ENCODE measurements at regions not wholly inside any gene's neighbourhood (a gene's known extent, or its start where the extent isn't known, plus 50 kb on each side); places are given as distances from the start of the nearest gene placed in this dataset.

DNA sequence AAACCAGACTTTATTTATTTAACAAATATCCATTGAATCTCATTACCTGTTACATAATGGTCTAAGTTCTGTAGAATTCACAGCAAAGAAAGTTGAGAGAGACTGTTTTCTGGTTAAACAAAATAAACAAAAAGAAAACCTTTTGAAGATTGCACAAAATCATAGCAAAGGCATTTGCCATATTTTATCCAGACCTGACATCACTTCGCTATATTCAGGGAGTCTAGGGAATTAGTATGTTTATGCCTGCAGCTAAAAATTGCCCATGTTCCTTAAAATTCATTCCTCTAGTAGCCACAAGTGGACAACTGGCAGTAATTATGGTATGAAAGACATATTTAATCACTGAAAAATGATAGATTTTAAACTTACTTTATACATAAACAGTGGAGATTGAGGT is 577.0 kb upstream of the DAB2 start:
- DNase-seq (ENCODE audit: extremely low read depth, insufficient read length): no peak
- no peaks in the 10 kb centered on the region for H3K36me3 ChIP-seq (ENCODE audit: control insufficient read depth, insufficient read depth, low read length)
- H3K4me3 ChIP-seq (replicated peaks; ENCODE audit: low read depth, low read length): no peak overlapping the region
- TF ChIP-seq, protein P1, sequence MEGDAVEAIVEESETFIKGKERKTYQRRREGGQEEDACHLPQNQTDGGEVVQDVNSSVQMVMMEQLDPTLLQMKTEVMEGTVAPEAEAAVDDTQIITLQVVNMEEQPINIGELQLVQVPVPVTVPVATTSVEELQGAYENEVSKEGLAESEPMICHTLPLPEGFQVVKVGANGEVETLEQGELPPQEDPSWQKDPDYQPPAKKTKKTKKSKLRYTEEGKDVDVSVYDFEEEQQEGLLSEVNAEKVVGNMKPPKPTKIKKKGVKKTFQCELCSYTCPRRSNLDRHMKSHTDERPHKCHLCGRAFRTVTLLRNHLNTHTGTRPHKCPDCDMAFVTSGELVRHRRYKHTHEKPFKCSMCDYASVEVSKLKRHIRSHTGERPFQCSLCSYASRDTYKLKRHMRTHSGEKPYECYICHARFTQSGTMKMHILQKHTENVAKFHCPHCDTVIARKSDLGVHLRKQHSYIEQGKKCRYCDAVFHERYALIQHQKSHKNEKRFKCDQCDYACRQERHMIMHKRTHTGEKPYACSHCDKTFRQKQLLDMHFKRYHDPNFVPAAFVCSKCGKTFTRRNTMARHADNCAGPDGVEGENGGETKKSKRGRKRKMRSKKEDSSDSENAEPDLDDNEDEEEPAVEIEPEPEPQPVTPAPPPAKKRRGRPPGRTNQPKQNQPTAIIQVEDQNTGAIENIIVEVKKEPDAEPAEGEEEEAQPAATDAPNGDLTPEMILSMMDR (IDR thresholded peaks at IDR 0.05; ENCODE audit: insufficient read depth, low read length, poor library complexity, severe bottlenecking): no peak
- H3K27me3 ChIP-seq (replicated peaks; ENCODE audit: control insufficient read depth, insufficient read depth, low read length): no peaks in the 10 kb centered on the region

DNA sequence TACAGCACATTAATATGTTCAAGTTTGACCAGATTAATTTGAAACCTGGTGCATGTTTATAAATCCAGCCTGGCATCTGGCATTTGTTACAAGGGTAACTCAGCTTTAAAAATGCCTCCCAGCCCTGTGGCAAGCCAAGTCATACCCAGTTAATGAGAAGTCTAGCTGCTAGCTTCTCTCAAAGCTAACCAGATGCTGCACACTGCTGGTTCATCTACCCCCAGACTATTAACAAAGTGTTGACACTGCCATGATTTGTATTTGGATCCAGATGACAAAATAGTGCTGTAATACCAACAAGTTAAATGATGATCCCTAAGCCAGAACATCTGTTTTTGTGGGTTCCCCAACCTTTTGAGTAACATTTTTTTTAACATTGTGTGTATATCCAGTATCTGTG is 573.7 kb upstream of the DAB2 start:
- H3K4me3 ChIP-seq (replicated peaks; ENCODE audit: low read depth, low read length): no peak overlapping the region
- no peak for DNase-seq (ENCODE audit: extremely low read depth, insufficient read length)

DNA sequence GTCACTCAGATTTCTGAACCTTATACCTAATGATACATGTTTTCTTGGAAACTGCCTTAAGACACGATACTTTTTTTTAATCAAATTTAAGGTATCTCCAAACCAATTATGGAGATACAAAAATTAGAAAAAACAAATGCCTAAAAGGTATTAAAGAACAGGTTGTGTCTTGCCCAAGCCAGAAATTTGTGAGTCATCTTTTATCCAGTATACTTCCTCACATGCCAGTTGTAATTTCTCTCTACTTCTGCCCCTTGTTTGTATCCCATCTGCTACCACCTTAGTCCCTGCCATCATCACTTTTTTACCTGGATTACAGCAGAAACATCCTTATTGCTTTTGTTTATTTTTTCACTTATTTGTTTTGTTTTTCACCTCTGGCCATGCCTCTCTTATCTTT is 571.2 kb upstream of the DAB2 start:
- Histone ChIP-seq H3K27me3 (replicated peaks; ENCODE audit: control insufficient read depth, insufficient read depth, low read length) (no peaks in the 10 kb centered on the region), H3K36me3 (ENCODE audit: control insufficient read depth, insufficient read depth, low read length) (no peaks in the 10 kb centered on the region), H3K4me3 (replicated peaks; ENCODE audit: low read depth, low read length) (no peak overlapping the region)
- TF ChIP-seq, protein P1 (IDR thresholded peaks at IDR 0.05; ENCODE audit: insufficient read depth, low read length, poor library complexity, severe bottlenecking): no peak
- no peak for DNase-seq (ENCODE audit: extremely low read depth, insufficient read length)

More for the DNA sequence above, 573.7 kb upstream of the DAB2 start:
- TF ChIP-seq, protein P1 (IDR thresholded peaks at IDR 0.05; ENCODE audit: insufficient read depth, low read length, poor library complexity, severe bottlenecking): no peak
- no peaks in the 10 kb centered on the region for H3K27me3 ChIP-seq (replicated peaks; ENCODE audit: control insufficient read depth, insufficient read depth, low read length)
- H3K36me3 ChIP-seq (ENCODE audit: control insufficient read depth, insufficient read depth, low read length): no peaks in the 10 kb centered on the region

DNA sequence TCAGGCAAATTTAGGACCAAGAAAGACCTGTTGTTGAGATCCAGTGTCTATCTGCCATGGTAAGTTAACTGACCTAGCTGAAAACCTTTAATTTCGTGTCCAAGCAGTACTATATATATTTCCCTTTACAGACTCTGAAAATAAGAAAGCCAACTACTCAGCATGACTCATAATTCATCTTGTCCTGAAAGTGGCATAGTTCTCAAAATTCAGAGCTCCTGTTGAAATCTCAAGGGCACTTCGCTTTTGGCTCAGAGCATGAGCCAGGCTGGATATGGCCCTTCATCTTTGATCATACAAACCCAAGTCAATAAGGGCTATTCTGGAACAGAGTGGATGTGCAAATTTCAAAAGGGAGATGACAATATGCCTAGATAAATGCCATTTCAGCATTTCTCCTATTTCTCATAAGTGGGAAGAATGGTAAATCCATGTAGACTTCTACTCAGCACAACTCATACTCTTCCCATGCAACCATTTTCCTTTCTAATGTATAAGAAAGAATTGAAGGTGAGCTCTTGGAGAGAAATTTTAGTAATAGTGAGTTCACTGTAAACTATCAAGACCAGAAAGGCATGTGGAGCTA is 567.9 kb upstream of the DAB2 start:
- TF ChIP-seq, protein P1 (IDR thresholded peaks at IDR 0.05; ENCODE audit: insufficient read depth, low read length, poor library complexity, severe bottlenecking): no peak
- H3K4me3 ChIP-seq (replicated peaks; ENCODE audit: low read depth, low read length): no peak overlapping the region

DNA sequence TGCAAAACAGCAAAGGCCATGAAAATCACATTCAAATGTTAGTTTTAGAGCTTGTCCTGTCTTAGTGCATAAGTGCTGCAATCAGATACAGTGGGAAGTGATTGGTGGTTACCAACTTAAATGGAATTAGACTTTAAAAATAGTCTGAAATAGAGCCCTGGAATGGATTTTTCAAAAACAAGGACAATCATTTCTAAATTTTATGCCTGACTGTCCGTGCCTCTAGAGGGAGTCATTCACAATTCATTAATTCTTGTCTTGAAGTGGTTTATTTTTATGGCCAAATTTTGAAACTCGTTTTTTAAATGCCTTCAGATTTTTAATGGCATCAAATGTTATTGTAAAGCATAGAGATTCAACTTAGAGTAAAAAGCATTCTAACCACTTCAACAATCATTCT is 561.8 kb upstream of the DAB2 start:
- TF ChIP-seq, protein P1 (IDR thresholded peaks at IDR 0.05; ENCODE audit: insufficient read depth, low read length, poor library complexity, severe bottlenecking): peak; percentile 13
- no peak for DNase-seq (ENCODE audit: extremely low read depth, insufficient read length)
- Histone ChIP-seq H3K27me3 (replicated peaks; ENCODE audit: control insufficient read depth, insufficient read depth, low read length) (no peaks in the 10 kb centered on the region), H3K36me3 (ENCODE audit: control insufficient read depth, insufficient read depth, low read length) (no peaks in the 10 kb centered on the region), H3K4me3 (replicated peaks; ENCODE audit: low read depth, low read length) (no peak overlapping the region)

More for the DNA sequence above, 567.9 kb upstream of the DAB2 start:
- Histone ChIP-seq H3K36me3 (ENCODE audit: control insufficient read depth, insufficient read depth, low read length) (no peaks in the 10 kb centered on the region), H3K27me3 (replicated peaks; ENCODE audit: control insufficient read depth, insufficient read depth, low read length) (no peaks in the 10 kb centered on the region)
- DNase-seq (ENCODE audit: extremely low read depth, insufficient read length): no peak

DNA sequence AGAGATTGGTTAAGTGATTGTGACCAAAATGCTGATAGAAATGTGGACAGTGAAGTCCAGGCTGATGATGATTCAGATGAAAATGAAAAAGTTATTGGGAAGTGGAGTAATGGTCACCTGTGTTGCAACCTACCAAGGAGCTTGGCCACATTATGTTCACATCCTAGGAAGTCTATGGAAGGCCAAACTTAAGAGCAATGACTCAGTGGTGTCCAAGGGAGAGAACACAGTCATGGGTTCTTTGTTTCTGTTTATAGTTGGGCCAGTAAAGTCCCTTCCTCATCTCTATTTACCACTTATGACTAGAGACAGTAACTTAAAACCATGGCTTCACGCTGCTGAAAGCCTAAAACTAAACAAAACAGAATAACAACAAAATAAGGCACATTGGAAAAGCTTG is 555.3 kb upstream of the DAB2 start:
- no peak for DNase-seq (ENCODE audit: extremely low read depth, insufficient read length)
- TF ChIP-seq, protein P1 (IDR thresholded peaks at IDR 0.05; ENCODE audit: insufficient read depth, low read length, poor library complexity, severe bottlenecking): no peak
- no peaks in the 10 kb centered on the region for H3K27me3 ChIP-seq (replicated peaks; ENCODE audit: control insufficient read depth, insufficient read depth, low read length)
- no peaks in the 10 kb centered on the region for H3K36me3 ChIP-seq (ENCODE audit: control insufficient read depth, insufficient read depth, low read length)
- no peak overlapping the region for H3K4me3 ChIP-seq (replicated peaks; ENCODE audit: low read depth, low read length)
